OCI-LY7 (cell line): ENCODE measurements at regions not wholly inside any gene's neighbourhood (a gene's known extent, or its start where the extent isn't known, plus 50 kb on each side); places are given as distances from the start of the nearest gene placed in this dataset.

ENCODE experiments used
- CTCF ChIP-seq: fragments of 200-600 bp; sonication (generic); conservative IDR thresholded peaks from 2 replicates; pipeline ENCODE4 v1.5.1; 2014; ENCODE audit warnings: mild to moderate bottlenecking, antibody characterized with exemption, low read length, moderate library complexity, mixed read lengths
- EZH2phosphoT487 ChIP-seq: fragments of 200-600 bp; sonication (generic); IDR thresholded peaks from 2 replicates; pipeline ENCODE4 v1.6.1; 2018; ENCODE audit warnings: low read depth, borderline replicate concordance, mild to moderate bottlenecking, mixed run types, antibody characterized with exemption, low read length, moderate library complexity, mixed read lengths

DNA sequence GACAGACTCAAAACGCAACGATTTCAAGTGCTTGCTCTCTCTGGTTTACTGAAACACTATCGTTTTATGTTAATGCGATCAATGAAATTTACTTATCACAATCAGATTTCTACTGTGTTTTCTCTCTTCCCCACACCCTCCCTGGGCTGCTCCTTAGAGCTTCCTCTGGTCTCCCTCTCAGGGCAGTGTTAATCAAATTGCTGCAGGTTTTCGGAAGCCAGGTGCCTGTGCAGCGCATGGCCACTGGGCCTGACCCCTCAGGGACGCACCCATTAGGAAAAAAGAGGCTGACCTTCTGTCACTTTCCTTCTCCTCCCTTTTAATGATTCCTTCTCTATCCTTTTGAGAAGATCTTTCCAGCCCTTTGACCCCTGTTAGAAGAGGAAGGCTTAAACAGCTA is 134.5 kb upstream of the ONECUT1 start:
- TF ChIP-seq CTCF, result no peak
- no peak for TF ChIP-seq EZH2phosphoT487
